ENCODE measurements at regions not wholly inside any gene's neighbourhood (a gene's known extent, or its start where the extent isn't known, plus 50 kb on each side); places are given as distances from the start of the nearest gene placed in this dataset.

- Histone ChIP-seq H3K18ac (ENCODE audit: insufficient read length, low read depth, low read length) (no peak overlapping the region), H4K91ac (ENCODE audit: insufficient read length, low read depth, low read length) (no peak overlapping the region), H2BK20ac (ENCODE audit: low read depth, low read length, poor library complexity, severe bottlenecking) (no peak overlapping the region), H3K9ac (ENCODE audit: extremely low read depth, insufficient read length, low read length) (no peak overlapping the region), H3K79me2 (ENCODE audit: insufficient read depth, low read length) (no peaks in the 10 kb centered on the region), H4K8ac (replicated peaks; ENCODE audit: insufficient read length, low read depth, low read length) (no peak overlapping the region), H2BK5ac (ENCODE audit: insufficient read length, low read length) (no peak overlapping the region), H2BK15ac (ENCODE audit: low read depth, low read length) (no peak overlapping the region), H2BK120ac (ENCODE audit: low read depth, low read length, poor library complexity, severe bottlenecking) (no peak overlapping the region), H3K79me1 (ENCODE audit: insufficient read depth, low read depth, low read length, poor library complexity, severe bottlenecking) (no peaks in the 10 kb centered on the region), H3T11ph (ENCODE audit: low read length) (no peak overlapping the region), H3K56ac (ENCODE audit: insufficient read length, low read depth, low read length) (no peak overlapping the region), H2AFZ (ENCODE audit: low read length) (no peak overlapping the region), H3K27ac (ENCODE audit: insufficient read length, low read depth, low read length) (no peak overlapping the region), H4K5ac (ENCODE audit: insufficient read length, low read depth, low read length) (no peak overlapping the region), H2AK5ac (ENCODE audit: insufficient read length, low read length) (no peak overlapping the region), H3K4me1 (ENCODE audit: insufficient read depth, low read length) (no peaks in the 10 kb centered on the region), H3K14ac (ENCODE audit: insufficient read depth, low read length) (no peak overlapping the region), H3K23me2 (ENCODE audit: insufficient read length, low read depth, low read length, poor library complexity, severe bottlenecking) (no peaks in the 10 kb centered on the region), H3K27me3 (ENCODE audit: insufficient read depth, low read length) (no peaks in the 10 kb centered on the region), H3K4me2 (ENCODE audit: insufficient read depth, insufficient read length, low read length) (no peak overlapping the region), H2BK12ac (ENCODE audit: insufficient read length, low read depth, low read length) (no peak overlapping the region), H3K23ac (ENCODE audit: insufficient read length, low read depth, low read length) (no peak overlapping the region), H3K4ac (ENCODE audit: low read depth, low read length) (no peak overlapping the region), H4K20me1 (ENCODE audit: control insufficient read depth, insufficient read depth, insufficient read length) (no peaks in the 10 kb centered on the region), H3K9me3 (ENCODE audit: control insufficient read depth, low read depth, low read length) (no peaks in the 10 kb centered on the region)
- no peak overlapping the region for H3K27ac Mint-ChIP-seq
- H3K9me3 Mint-ChIP-seq, result no peaks in the 10 kb centered on the region; a peak in 1 of 5 replicates
- no peak for DNase-seq
- TF ChIP-seq, protein P1, sequence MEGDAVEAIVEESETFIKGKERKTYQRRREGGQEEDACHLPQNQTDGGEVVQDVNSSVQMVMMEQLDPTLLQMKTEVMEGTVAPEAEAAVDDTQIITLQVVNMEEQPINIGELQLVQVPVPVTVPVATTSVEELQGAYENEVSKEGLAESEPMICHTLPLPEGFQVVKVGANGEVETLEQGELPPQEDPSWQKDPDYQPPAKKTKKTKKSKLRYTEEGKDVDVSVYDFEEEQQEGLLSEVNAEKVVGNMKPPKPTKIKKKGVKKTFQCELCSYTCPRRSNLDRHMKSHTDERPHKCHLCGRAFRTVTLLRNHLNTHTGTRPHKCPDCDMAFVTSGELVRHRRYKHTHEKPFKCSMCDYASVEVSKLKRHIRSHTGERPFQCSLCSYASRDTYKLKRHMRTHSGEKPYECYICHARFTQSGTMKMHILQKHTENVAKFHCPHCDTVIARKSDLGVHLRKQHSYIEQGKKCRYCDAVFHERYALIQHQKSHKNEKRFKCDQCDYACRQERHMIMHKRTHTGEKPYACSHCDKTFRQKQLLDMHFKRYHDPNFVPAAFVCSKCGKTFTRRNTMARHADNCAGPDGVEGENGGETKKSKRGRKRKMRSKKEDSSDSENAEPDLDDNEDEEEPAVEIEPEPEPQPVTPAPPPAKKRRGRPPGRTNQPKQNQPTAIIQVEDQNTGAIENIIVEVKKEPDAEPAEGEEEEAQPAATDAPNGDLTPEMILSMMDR (conservative IDR thresholded peaks at IDR 0.05), result no peak
- no CpG with 5 or more reads among the region's 2 CpGs for WGBS (ENCODE audit: extremely low coverage, insufficient read length, low lambda C conversion rate)
- peaks cover 7 to 14% of the 10 kb centered on the region in 2 experiments for H3K4me1 Mint-ChIP-seq
- no peak overlapping the region for H3K4me3 Mint-ChIP-seq
- no peaks in the 10 kb centered on the region for H3K27me3 Mint-ChIP-seq (ENCODE audit: low read depth)
- no peaks in the 10 kb centered on the region for H3K36me3 Mint-ChIP-seq (ENCODE audit: insufficient read depth in 1 of 3, low read depth in 3 of 3)
Observed at GRCh38 chr4:134117392-134118183, 84.0 kb downstream of the PABPC4L start.

Data from H9 (cell line).